Coronary artery (tissue), 2 donors: ENCODE measurements at regions not wholly inside any gene's neighbourhood (a gene's known extent, or its start where the extent isn't known, plus 50 kb on each side); places are given as distances from the start of the nearest gene placed in this dataset.

ENCODE experiments used
- DNase-seq: peaks from one replicate; pipeline ENCODE4 v3.0.0-alpha.2; 2017; ENCODE audit warnings: low spot score
- H3K27ac ChIP-seq, 2 donors: fragments of 200-600 bp; sonication (generic); one replicate each; pipeline ENCODE4 v1.5.1; 2016 to 2019
- H3K4me3 ChIP-seq: fragments of 200-600 bp; sonication (generic); 2 replicates; pipeline ENCODE4 v1.5.1; 2016; ENCODE audit warnings: mild to moderate bottlenecking, moderate library complexity
- TF ChIP-seq, protein P1 (sequence below): fragments of 200-600 bp; sonication (generic); IDR thresholded peaks from one replicate; pipeline ENCODE4 v1.5.1; 2019; ENCODE audit warnings: antibody characterized with exemption

DNA sequence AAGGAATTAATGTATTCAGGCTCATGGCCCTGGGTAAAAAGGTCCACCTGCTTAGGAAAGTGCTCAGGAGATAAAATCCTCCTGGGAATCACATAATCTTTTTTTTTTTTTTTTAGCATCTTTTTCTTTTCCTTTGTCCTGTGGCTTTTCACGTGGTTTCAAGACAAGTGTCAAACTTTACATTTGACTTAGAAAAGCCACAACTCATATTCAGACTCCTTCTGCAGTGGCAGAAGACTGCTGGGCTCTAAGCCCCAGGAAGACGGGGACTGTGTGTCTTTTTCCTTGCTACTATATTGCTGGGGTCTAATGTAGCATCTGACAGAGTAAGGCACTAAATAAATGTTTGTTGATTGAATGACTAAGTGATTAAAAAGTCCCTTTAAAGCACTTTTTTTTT lies 127.5 kb upstream of the ANKRD1 start:
- no peak overlapping the region for H3K27ac ChIP-seq
- H3K4me3 ChIP-seq: no peak overlapping the region
- no peak for DNase-seq
- TF ChIP-seq, protein P1, sequence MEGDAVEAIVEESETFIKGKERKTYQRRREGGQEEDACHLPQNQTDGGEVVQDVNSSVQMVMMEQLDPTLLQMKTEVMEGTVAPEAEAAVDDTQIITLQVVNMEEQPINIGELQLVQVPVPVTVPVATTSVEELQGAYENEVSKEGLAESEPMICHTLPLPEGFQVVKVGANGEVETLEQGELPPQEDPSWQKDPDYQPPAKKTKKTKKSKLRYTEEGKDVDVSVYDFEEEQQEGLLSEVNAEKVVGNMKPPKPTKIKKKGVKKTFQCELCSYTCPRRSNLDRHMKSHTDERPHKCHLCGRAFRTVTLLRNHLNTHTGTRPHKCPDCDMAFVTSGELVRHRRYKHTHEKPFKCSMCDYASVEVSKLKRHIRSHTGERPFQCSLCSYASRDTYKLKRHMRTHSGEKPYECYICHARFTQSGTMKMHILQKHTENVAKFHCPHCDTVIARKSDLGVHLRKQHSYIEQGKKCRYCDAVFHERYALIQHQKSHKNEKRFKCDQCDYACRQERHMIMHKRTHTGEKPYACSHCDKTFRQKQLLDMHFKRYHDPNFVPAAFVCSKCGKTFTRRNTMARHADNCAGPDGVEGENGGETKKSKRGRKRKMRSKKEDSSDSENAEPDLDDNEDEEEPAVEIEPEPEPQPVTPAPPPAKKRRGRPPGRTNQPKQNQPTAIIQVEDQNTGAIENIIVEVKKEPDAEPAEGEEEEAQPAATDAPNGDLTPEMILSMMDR: no peak

DNA sequence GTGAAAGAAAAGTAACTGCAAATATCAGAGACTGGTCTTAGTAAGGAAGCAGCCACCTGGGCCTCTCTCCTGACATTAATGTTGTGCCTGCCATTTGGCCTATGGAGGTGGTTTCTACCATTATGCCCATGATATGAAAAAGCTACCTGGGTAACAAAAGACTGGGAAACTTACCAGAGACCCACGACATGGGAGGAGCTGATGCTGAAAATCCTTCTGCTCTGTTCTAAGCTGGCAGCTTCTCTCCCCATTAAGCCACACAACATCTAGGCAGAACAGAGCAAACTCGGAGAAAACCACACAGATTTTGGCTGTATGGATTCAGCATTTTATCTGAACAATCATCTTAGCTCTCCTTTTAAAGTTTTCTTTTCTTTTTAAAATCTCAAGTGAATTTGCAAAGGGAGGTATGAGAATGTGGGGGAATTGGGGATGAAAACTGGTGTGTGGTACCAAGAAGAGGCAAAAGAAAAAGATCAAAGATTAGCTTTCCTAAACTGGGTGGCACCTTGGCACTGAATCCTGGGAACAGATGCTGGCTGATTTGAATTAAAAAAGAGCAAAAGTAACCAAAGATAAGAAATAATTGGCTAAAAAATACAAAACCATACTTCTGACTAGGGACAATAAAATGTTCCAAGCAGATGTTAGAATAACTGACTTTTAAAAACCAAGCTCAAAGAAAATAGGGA lies 128.6 kb upstream of the ANKRD1 start:
- Histone ChIP-seq H3K4me3 (no peak overlapping the region), H3K27ac (peak overlapping the region in 1 of 2 donors; percentile 59)
- TF ChIP-seq, protein P1: no peak
- no peak for DNase-seq

DNA sequence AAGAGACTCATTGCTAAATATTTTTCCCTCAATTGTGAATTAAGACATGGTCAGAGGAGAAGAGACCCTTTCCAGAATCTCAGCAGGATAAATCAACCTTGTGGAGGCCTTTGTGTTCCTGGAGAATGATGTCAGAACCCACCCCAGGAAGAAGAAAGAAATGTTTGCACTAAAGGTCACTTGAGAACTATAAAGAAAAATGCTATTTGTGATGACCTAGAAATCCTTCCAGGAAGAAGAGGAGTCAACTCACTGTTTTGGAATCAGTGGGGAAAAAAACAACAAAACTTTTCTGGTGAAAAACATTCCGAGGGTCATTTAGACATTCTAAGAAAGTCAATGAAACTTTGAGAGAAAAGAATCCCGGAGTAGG lies 129.1 kb upstream of the ANKRD1 start:
- Histone ChIP-seq H3K27ac (peak overlapping the region in 1 of 2 donors; percentile 59), H3K4me3 (no peak overlapping the region)
- DNase-seq: no peak
- TF ChIP-seq, protein P1: no peak

DNA sequence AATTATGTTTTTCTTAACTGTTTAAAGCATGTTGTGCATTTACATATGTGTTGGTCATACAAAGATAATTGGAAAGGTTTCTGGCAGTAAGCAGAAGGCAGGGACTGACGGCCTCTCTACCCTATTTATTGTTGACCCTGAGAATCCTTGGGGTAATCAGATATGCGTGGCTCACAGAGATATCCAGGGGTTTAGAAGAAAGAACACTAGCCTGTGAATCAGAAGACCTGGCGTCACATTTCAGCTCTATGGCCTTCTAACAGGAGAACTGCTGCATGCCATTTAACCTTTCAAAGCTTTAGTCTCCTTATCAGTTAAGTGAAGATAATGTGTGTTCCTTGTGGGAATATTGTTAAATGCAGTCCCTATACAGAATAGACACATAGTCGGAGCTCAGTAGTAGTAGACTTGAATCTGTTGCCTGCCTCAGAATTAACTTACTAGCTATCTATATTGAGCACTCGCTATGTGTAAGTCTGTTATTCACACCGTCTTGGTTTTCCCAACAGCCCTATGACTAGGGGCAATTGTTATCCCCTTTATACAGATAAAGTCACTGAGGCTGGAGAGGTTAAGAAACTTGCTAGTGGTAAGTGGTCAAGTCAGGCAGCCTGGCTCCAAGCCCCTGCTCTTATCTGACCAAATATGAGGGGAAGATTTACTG lies 129.6 kb upstream of the ANKRD1 start:
- TF ChIP-seq, protein P1: no peak
- Histone ChIP-seq H3K4me3 (no peak overlapping the region), H3K27ac (peak overlapping the region in 1 of 2 donors; percentile 59)
- DNase-seq: no peak

DNA sequence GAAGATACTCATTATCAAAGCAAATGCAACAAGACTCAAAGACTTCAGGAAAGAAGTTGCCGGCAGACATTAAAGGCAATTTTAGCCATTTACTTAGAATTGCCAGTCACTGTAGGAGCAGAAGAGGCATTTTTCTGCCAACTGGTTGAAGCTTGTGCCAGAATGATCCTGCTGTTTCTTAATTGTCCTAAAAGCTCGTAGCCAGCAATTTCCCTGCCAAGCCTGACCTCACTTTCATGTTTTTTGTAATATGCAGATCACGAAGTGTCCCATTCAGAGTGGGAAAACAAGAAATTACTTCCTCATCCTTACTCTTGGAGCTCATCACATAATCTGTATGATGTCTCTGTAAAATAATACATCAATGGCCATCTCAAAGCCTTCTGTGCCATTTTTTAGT lies 130.9 kb upstream of the ANKRD1 start:
- TF ChIP-seq, protein P1: no peak
- Histone ChIP-seq H3K27ac (peak overlapping the region in 1 of 2 donors; percentile 19), H3K4me3 (no peak overlapping the region)
- DNase-seq: no peak

DNA sequence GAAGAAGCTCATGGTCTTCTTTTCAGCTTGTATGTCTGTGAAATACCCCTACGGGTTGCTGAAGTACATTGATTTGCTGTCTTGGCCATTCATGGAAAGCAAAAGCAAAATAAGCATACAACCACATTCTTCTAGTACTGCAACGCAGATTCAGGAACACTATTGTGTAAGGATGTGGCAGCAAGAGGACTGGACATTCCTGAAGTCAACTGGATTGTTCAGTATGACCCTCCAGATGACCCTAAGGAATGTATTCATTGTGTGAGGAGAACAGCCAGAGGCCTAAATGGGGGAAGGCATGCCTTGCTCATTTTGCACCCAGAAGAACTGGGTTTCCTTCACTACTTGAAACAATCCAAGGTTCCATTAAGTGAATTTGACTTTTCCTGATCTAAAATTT lies 133.4 kb upstream of the ANKRD1 start:
- TF ChIP-seq, protein P1: no peak
- DNase-seq: no peak

DNA sequence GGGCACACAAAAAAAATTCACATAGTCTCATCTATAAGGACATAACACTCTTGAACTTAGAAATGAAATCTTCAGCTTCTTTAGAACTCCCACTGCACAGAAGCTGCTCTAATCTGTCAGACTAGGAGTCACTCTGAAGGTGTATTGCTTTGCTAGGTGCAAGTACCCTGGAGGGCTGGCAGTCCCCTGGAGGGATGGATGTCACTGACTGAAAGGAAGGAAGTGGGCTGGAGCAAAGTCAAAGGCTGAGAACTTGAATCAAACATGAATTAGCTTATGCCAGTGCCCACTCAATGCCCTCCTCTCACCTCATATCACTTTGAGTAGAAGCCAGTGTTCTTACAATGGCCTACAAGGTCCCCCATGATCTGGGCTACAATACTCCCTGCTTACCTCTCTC lies 140.3 kb upstream of the ANKRD1 start:
- no peak for DNase-seq
- TF ChIP-seq, protein P1: no peak
- peak overlapping the region in 1 of 2 donors; percentile 77 for H3K27ac ChIP-seq
- no peak overlapping the region for H3K4me3 ChIP-seq

More for the DNA sequence above, 133.4 kb upstream of the ANKRD1 start:
- no peak overlapping the region for H3K27ac ChIP-seq
- H3K4me3 ChIP-seq: no peak overlapping the region
